ENCODE measurements at regions not wholly inside any gene's neighbourhood (a gene's known extent, or its start where the extent isn't known, plus 50 kb on each side); places are given as distances from the start of the nearest gene placed in this dataset.

GRCh38 chr9:84589542-84589941 lies 80.0 kb upstream of the NTRK2 start:
- DNase-seq = no peak

- no peak for DNase-seq
These were observed 78.8 kb upstream of the NTRK2 start for GRCh38 chr9:84590706-84591105.

- DNase-seq = no peak
These were observed 76.6 kb upstream of the NTRK2 start for GRCh38 chr9:84592918-84593317.

DNA sequence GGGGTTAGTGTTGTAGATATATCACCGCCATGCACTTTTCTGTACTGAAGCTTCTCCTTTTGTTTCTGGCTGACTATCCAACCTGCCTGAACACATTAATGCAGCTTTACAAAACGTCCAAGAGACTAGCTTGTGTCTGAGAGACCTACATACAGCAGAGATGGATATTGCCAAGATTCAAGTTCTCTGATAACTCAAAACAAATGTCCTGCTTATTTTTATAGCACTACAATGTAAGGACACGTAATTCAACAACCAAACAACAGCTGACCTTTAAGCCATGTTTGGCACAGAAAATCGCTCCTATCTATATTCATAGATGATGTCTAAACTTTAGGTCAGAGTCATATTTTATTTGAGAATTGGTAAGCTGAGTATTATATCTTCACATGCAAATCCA lies 76.2 kb upstream of the NTRK2 start:
- no peak for DNase-seq

GRCh38 chr9:84597131-84597530 lies 72.4 kb upstream of the NTRK2 start:
- no peak for DNase-seq

- no peak for DNase-seq
These were observed 70.5 kb upstream of the NTRK2 start for GRCh38 chr9:84598921-84599636.

DNA sequence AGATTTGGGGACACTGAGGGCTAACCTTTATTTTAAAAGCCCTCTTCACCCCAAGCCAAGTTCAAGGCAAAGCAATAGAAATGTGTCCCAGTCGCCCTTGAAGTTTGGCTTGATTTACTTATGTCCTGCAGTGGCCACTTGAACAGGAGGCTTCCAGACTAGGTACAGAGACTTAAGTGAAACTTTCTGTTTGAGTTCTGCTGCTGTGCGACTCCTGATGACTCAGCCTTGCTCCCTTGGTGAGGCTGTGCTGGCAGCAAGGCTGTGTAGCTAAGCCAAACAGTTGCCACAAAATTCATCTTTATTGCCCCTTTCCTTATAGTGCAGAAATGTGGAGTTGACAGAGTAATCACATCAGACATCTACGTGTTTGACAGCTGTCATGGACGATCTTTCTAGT lies 68.8 kb upstream of the NTRK2 start:
- no peak for DNase-seq

GRCh38 chr9:84604223-84604622 lies 65.3 kb upstream of the NTRK2 start:
- no peak for DNase-seq

DNA sequence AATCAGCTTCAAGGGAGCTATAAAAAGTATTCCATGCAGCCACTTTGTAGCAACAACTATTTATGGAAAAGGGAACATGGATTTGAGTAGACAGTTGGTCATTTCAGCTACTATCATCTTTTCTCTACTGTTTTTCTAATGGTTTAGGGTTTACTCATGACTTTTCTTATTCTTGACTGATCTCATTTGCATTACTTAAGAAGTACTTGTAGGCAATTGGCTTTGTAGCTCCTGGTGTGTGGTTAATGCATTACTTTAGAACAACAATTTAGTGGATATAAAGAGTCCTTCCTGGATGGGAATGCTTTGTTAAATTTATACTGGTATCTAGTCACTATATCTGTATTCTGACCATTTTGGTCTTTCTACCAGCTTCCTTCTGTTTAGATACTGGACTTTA lies 59.8 kb upstream of the NTRK2 start:
- no peak for DNase-seq

GRCh38 chr9:84613431-84613830 lies 56.1 kb upstream of the NTRK2 start:
- DNase-seq = no peak

DNA sequence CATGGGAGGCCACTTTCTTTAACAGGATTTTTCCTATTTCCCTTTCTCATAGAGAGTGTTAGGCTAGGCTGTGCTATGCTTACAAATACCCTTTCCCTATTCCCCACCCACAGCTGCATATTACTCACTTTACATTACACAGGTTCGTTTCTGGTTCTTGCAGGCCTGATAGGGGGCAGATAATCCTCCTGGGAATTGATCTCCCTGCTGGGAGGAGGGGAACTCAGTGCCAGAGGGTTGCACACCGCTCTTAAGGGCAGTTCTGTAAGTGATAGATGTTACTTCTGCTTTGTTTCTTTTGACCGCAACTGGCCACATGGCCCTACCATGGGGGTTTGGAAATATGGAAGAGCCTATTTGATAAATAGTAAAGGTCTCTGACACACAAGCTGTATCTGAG lies 54.0 kb upstream of the NTRK2 start:
- DNase-seq = no peak

GRCh38 chr9:84617411-84618029 lies 52.0 kb upstream of the NTRK2 start:
- DNase-seq = no peak
